NB4 (cell line): ENCODE measurements at regions not wholly inside any gene's neighbourhood (a gene's known extent, or its start where the extent isn't known, plus 50 kb on each side); places are given as distances from the start of the nearest gene placed in this dataset.

Experiments
- DNase-seq: peaks from one replicate; pipeline ENCODE4 v3.0.0; 2010; ENCODE audit warnings: low read depth
- H3K4me3 ChIP-seq: one replicate; pipeline ENCODE4 v1.5.1; 2011; ENCODE audit warnings: mild to moderate bottlenecking, low read depth, low read length, moderate library complexity
- MYC ChIP-seq: IDR thresholded peaks from 2 replicates; pipeline ENCODE4 v1.6.1; 2011; ENCODE audit warnings: low read depth, low read length
- POLR2A ChIP-seq: IDR thresholded peaks from 2 replicates; pipeline ENCODE4 v1.6.1; 2011; ENCODE audit warnings: mild to moderate bottlenecking; ENCODE audit not compliant: insufficient read length; ENCODE audit errors: extremely low read depth
- TF ChIP-seq, protein P1 (sequence below): IDR thresholded peaks from 2 replicates; pipeline ENCODE4 v1.6.1; 2011; ENCODE audit warnings: low read depth, low read length
- TF ChIP-seq, protein P2 (sequence below): IDR thresholded peaks from one replicate; pipeline ENCODE4 v1.5.1; 2012; ENCODE audit warnings: low read depth, low read length

DNA sequence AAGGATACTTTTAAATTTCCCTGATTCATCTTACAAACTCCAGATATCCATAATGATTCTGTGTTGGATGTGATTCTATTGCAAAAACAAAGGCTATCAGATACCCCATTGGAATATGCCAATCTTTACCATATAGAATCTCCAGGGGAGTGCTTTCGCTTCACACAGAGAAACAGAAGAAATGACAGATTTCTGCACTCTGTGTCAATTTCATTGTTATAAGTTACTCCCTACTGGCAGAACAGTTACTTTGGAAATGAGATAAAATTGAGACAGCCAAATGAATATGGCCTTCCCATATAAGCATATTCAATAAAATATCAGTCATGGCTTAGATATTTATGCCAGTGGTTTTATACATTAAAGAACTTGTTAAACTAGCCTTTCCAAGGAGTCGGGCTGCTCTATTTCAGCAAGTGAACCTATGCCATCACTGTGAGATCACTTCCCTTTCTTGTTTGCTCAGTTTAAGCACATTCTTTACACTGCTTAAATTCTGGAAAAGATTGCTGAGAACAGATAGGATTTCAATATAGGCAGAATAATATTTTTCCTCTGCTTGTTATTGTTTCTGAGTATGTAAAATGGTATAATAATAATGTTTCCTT is 127.5 kb upstream of the ANXA10 start:
- no peak for DNase-seq
- TF ChIP-seq, protein P1, sequence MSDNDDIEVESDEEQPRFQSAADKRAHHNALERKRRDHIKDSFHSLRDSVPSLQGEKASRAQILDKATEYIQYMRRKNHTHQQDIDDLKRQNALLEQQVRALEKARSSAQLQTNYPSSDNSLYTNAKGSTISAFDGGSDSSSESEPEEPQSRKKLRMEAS, result no peak
- TF ChIP-seq POLR2A (no peak), MYC (no peak)
- TF ChIP-seq, protein P2, sequence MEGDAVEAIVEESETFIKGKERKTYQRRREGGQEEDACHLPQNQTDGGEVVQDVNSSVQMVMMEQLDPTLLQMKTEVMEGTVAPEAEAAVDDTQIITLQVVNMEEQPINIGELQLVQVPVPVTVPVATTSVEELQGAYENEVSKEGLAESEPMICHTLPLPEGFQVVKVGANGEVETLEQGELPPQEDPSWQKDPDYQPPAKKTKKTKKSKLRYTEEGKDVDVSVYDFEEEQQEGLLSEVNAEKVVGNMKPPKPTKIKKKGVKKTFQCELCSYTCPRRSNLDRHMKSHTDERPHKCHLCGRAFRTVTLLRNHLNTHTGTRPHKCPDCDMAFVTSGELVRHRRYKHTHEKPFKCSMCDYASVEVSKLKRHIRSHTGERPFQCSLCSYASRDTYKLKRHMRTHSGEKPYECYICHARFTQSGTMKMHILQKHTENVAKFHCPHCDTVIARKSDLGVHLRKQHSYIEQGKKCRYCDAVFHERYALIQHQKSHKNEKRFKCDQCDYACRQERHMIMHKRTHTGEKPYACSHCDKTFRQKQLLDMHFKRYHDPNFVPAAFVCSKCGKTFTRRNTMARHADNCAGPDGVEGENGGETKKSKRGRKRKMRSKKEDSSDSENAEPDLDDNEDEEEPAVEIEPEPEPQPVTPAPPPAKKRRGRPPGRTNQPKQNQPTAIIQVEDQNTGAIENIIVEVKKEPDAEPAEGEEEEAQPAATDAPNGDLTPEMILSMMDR, result no peak
- no peak overlapping the region for H3K4me3 ChIP-seq

- no peak for DNase-seq
- H3K4me3 ChIP-seq, result no peak overlapping the region
- TF ChIP-seq POLR2A, result no peak
- TF ChIP-seq, protein P1, result no peak
- TF ChIP-seq, protein P2, result no peak
- TF ChIP-seq MYC, result no peak
Measured at GRCh38 chr4:167966143-167966542, 126.2 kb upstream of the ANXA10 start.

DNA sequence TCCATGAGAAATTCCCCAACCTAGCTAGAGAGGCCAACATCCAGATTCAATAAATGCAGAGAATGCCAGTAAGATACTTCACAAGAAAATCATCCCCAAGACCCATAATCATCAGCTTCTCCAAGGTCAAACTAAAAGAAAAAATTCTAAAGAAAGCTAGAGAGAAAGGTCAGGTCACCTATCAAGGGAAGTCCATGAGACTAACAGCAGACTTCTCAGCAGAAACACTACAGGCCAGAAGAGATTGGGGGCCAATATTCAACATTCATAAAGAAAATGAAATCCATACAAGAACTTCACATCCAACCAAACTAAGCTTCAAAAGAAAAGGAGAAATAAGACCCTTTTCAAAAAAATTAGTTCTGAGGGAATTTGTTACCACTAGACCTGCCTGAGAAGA is 118.8 kb upstream of the ANXA10 start:
- H3K4me3 ChIP-seq, result no peak overlapping the region
- DNase-seq, result no peak
- TF ChIP-seq POLR2A (no peak), MYC (no peak)
- TF ChIP-seq, protein P1, result no peak
- TF ChIP-seq, protein P2, result no peak

GRCh38 chr4:167985565-167985964 is 106.8 kb upstream of the ANXA10 start:
- TF ChIP-seq, protein P1, result no peak
- TF ChIP-seq, protein P2, result no peak
- TF ChIP-seq MYC, result no peak
- no peak for TF ChIP-seq POLR2A
- no peak overlapping the region for H3K4me3 ChIP-seq
- DNase-seq, result no peak

GRCh38 chr4:167986044-167986443 is 106.3 kb upstream of the ANXA10 start:
- no peak for DNase-seq
- H3K4me3 ChIP-seq, result no peak overlapping the region
- TF ChIP-seq POLR2A (no peak), MYC (no peak)
- TF ChIP-seq, protein P2, result no peak
- TF ChIP-seq, protein P1, result no peak

- no peak overlapping the region for H3K4me3 ChIP-seq
- no peak for DNase-seq
- TF ChIP-seq, protein P2, result no peak
- TF ChIP-seq POLR2A (no peak), MYC (no peak)
- TF ChIP-seq, protein P1, result no peak
Measured at GRCh38 chr4:167987285-167987684, 105.1 kb upstream of the ANXA10 start.
